Ammon's horn (tissue), 1 donor: ENCODE measurements at regions not wholly inside any gene's neighbourhood (a gene's known extent, or its start where the extent isn't known, plus 50 kb on each side); places are given as distances from the start of the nearest gene placed in this dataset.
"Not testable (repeated sequence)": the region's sequence is repeated elsewhere in the genome, so short reads cannot be mapped to it uniquely, and the experiment has no call there.

ENCODE experiments used
- DNase-seq: peaks from one replicate; pipeline ENCODE4 v3.0.0-alpha.2; 2016; ENCODE audit warnings: low spot score

DNA sequence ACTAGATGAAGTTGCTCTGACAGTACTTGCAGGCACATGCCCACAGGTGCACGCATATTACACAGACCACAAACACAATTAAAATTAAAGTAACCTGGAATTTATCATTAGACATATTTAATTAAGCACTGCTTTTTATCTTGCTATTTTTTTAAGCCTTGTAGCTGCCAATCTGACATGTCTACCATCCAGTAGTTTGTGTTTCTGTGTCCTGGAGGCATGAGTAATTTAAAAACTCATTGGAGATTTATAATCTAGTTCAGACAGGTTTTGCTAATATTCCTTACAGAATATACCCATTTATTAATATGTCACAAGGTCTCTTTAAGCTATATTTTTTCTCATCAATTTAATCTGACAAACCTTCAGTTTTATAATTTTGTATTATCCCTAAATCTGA lies 445.0 kb upstream of the KLF6 start:
- DNase-seq = no peak

DNA sequence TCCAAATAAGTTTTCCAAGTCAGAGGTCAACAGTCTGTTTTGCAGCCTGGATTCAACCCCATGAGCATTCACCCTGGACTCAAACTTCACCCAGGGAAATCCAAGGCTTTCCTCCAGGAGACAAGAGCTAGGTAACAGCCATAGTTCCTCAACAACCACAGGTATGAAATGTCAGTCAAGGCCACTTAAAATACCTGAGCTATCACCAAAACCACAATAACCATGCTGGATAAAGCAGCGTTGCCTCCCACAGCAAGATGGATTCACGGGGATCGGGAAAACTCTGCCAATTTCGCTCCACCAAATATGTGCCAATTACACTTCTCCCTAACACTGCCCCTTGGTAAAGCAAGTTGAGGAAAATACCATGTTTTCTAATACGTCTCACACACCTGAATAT lies 444.1 kb upstream of the KLF6 start:
- no peak for DNase-seq

DNA sequence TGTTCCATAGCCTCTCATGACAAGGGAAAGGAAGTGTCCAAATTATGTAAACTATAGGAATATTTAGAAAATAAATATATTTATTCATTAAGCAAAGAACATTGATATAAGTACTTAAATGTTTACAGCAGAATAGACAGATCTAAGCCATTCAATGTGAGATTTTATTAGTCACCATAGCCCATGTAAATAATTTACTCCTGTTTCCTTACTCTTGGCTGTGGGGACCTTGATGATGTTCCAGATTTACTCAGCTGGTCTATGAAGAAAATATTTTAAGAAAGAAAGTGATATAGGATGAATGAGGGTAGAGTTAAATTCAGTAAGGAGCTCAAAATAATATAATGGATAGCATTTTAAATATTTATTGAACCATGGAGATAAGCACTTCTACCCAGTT lies 442.6 kb upstream of the KLF6 start:
- no peak for DNase-seq

DNA sequence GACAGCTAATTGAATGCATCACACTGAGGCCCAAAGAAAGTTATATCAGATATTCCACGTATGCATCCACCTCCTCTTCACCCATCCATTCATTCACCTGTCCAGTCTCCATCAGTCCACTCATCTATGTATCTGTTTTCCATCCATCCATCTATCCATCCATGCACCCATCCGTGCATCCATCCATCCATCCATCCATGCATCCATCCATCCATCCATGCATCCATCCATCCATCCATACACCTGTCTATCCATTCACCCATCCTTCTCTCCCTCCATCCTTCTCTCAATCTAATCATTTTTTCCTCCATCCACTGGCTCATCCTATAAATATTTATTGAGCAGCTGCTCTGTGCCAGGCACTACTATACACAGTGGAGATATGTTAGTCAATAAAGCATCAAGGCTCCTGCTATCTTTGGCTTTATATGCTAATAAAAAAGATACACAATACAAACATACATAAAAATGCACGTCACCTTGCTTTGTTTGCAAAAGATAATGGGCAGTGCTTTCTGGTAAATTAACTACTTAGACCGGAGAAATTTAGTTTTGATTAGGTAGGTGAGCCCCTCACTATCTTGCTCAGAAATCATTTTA lies 442.0 kb upstream of the KLF6 start:
- no peak for DNase-seq

DNA sequence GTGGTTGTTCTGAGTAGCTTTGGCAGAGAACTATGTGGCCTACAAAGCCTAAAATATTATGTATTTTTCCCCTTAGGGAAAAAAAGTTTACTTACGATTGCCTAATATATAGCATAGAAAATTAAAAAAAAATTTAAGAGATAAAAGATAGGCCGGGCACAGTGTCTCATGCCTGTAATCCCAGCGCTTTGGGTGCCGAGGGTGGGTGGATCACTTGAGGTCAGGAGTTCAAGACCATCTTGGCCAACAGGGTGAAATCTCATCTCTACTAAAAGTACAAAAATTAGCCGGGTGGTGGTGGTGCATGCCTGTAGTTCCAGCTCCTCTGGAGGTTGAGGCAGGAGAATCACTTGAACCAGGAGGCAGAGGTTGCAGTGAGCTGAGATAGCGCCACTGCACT lies 439.2 kb upstream of the KLF6 start:
- DNase-seq = no peak

DNA sequence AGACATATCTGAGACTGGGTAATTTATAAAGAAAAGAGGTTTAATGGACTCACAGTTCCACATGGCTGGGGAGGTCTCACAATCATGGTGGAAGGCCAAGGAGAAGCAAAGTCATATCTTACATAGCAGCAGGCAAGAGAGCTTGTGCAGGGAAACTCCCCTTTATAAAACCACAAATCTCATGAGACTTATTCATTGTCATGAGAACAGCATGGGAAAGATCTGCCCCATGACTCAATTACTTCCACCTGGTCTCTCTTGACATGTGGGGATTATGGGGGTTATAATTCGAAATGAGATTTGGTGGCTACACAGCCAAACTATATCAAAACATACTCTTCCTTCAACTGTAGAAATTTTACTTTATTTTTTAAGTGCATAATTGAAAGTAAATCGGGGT lies 436.3 kb upstream of the KLF6 start:
- DNase-seq = not testable (repeated sequence)

DNA sequence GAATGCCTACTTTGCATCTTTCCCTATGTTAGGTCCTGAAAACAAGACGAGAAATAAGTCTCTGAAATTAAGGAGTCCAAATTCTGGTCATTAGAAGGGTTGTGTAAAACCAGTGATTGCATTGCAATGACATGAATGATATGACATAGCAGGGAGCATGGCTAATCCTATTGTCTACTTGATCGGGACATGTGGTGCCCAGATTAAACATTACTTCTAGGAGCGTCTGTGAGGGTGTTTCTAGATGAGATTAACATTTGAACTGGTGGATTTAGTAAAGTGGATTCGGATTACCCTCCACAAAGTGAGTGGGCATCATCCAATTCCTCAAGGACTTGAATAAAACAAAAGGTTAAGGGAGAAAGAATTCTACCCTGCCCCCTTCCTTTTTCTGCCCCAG lies 434.9 kb upstream of the KLF6 start:
- no peak for DNase-seq

DNA sequence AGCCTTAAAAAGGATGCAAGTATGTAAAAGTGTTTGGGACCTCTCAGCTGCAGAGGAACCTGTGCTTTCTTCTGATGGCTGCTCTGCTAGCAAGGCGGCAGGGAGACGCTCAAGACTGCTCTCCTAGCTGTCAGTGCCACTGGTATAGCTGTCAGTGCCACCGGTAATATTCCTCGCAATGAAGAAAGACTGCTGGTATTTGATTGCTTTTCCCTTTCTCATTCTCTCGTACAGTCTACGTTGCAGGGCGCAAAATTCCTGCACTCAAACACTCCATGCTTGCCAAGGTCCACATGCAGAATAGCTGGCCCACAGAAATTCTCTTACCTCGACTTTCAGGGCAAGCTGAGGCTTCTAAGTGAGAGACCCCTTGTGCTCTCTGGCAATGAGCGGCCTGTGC lies 432.6 kb upstream of the KLF6 start:
- DNase-seq = no peak

DNA sequence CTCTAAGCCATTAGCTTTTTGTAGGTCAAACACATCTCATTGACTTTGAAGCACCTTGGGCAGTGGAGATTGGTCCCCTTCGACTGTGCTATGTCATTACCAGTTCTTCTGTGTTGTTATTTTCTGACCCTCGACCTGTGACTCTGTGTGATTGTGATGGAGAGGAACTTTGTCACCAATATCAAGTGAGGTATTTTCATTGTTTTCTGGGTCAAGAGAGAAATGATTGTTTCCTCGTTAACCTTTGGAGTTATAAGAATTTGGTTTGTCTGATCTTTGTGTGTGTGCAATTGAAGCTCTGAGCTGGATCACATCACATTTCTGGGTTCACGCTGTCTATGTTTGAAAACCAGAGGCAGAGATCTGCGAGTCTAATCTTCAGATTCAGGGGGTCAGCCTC lies 432.2 kb upstream of the KLF6 start:
- DNase-seq = no peak

DNA sequence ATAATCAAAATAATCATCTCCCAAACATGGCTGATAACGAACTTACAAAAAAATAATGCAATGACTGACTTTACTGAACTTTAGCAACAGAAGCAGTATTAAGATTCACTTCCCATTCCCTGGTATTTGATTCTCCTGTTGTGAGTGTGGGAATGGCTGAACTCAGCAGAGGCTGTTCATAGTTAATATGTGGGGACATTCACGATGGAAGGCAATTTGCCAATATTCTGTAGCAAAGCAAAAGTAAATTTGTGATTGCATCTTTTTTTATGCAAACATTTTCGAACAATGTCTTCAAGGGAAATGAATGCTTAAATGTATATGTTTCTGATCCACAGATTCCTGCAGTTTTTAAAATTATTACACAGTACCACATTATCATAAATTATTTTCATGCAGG lies 431.7 kb upstream of the KLF6 start:
- DNase-seq = no peak

DNA sequence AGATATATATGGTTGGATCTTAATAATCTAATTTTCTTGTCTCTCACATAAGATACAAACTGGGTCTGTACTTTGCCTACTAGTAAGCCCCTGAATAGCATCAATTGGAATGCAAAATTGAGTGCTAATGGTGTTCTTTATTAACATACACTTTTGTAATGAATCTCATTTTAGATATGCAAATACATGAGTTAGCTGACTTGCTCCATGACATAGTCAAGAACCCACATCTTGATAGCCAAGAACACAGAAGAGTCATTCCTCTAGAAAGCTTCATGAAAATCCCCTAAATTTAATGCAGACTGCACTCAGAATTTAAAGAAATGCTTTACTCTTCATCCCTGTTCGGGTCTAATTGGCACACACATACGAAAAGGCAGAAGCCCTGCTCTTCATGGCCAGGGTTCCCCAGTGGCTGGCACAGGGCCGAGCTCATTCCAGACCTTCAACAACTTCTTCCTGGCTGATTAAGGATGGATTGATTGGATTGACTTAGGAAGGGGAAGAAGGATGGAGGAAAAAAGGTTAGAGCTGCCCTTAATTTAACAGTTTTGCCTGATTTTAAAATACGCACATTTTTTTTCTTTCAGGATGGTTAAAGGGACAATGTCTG lies 431.1 kb upstream of the KLF6 start:
- no peak for DNase-seq

DNA sequence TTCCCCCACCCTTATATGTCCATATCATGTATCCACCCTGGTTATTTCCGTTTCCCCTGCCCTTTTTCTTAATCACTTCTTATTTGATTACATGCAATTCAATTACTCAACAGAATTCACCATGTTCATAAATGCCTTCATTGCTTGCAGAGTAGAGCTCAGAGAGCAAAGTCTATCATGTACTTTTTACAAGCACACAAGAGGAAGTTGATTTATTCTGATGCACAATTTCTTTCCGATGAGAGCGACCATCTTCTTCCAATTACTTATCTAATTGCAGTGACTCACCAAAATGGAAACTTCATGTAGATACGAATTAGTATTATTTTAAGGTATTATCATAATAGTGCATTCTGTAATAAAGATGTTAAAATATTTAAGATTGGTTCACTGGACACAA lies 430.5 kb upstream of the KLF6 start:
- DNase-seq = no peak

DNA sequence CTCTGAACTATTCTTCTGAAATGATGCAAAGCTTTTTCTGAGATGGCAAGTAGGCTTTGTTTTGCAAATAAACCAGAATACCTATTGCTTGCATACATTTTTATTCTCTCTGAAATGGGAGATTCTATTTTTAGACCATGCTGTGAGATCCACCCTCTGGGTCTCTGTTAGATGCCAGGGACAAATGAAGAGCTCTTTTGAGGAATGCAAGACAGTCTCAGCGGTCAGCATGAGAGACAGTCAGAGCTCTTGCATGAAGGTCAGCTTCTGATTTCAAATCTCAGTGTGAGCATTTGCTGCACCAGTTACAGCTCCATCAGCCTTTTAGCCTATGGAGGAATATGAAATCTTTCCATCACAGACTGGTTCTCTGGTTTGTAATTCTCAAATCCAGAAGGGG lies 429.9 kb upstream of the KLF6 start:
- no peak for DNase-seq

DNA sequence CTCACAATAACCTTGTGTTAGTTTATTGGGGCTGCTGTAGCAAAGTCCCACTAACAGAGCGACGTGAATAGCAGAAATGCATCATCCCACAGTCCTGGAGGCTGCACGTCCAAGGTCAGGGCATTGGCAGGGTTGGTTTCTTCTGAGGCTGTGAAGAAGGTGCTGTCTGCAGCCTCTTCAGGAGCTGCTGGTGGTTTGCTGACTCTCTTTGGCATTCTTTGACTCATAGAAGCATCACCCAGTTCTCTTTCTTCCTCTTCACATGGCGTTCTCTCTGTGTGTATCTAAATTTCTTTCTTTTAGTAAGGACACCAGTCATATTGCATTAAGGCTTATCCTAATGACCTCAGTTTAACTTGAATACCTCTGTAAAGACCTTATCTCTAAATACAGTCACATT lies 428.4 kb upstream of the KLF6 start:
- DNase-seq = no peak

DNA sequence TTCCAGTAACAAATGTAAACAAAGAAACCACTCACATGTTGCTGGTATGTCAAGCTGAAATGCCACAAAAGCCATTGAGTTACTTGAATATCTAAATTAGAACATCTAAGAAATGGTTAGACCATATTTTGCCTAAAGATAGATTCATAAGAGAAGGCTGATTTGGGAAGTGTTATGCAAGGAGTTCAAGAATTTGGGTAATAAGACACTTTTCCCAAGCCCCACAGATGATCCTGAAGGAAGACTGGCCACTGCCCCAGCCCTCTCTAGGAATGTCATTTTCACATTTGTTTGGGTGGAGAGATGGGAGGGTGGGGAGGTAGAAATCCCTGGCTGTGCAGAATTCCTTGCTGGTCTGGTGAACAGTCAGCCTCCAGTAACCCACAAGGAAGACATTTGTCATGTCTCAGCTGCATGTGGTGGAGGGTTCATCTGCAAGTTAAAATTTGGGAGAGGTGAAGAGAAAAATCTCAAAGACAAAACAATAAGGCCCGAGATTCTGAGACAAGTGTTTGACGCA lies 427.2 kb upstream of the KLF6 start:
- DNase-seq = no peak

DNA sequence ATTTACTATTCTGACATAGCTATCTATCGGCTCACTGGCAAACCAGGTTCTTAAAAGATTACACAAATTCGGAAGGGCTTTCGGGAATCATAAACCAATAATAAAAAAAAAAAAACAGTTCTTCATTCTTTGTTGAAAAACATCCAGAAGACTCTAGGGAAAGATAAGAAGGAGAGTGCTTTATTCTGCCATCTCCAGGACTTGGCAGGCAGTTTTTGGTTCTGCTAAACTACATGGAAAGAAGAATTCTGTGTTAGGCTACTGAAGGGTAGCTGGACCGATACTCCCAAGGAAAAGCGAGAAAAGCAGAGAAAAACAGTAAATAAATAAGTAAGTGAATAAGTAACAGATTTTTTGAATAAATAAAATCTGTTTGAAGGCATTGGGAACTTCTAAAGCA lies 423.5 kb upstream of the KLF6 start:
- no peak for DNase-seq

DNA sequence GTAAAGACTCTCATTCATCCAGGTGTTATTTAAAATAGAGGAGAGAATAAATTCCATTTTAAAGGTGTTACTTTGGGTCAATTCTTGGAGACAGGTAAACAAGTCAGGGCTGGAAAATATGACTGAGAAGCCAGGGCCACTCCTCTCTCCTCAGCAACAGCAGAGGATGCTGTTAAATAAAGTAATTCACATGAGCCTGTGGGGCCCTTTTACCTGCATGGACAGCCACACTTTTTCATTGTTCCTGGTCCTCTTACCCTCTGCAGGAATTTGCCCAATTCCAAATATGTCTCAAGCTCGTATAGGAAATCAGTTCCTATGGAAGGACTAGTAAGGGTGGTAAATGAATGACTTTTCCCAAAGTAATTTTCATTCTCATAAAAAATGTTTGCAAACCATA lies 420.1 kb upstream of the KLF6 start:
- no peak for DNase-seq

DNA sequence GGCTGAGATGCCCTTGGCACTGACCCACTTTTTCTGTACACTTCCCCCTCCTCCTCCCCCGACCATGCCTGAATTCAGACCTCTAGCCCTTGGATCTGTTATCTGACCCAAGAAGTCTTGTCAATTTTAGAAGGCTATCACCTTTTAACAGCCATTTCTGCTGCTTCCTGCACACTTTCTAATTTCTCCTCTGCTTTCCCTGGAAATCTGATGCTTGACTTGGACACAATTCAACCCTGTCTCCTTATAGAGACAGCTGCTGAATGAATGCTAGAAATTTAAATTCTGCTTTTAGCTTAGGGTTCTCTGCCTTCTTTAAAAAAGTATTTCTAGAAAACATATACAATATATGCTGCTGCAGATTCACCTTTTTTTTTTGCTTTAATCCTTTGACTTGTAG lies 417.9 kb upstream of the KLF6 start:
- no peak for DNase-seq

DNA sequence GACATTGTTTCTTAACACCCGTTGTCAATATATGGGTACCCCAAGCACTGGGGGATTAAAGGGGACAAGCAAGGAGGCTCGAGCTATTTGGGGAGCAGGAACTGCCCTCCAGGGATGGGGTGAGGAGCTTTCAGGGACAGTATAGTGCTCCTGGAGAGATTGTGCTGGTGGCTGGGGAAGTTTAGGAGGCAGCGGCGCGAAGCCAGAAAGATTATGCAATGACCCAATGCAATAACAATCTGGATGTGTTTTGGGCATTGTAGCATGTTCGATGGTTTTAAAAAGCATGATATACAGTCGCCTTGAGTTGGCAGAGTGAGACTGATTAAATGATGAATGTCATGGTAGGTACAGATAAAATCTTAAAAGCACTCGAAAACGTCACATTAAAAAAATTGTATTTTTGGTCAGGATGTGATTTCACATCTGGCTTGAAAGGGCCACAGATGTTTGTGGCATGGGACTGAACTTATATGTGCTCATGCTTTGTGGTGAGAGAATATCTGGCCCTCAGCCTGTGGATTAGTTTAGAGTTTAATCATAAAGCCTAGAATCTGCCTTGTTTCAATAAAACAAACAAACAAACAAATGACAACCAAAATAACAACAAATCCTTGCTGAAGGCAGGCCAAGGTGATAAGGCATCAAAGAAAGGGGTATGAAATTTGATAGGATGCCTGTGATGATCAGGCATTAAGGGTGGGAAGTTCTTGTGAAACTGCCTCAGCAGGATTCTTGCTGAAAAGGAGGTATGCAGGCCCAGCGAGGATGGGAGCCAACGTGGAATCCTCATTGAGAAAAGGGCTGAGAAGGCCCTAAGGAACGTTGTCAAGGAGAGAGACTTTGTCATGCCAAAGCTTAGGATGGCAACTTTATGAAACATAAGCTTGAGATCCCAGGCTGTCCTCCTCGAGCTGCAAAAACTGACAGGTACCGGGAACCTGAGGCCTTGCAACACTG lies 417.1 kb upstream of the KLF6 start:
- DNase-seq = no peak

DNA sequence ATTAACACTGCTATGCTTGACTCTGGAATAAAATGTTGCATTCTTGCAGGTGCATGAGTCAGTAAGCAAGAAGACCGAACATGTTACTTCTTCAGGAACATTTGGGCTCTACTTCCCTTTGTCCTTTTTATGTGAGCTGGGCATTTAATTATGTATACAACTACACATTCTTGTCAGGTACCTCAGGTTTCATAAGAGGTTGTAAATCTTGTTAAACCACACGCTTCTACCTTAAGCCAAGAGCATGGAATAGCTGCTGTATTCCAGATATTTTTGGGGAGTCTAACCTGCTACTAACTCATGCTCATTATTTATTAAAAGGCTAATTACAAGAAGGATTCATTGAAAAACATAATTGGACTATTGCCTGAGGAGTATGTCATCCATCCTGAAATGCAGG lies 414.2 kb upstream of the KLF6 start:
- no peak for DNase-seq

DNA sequence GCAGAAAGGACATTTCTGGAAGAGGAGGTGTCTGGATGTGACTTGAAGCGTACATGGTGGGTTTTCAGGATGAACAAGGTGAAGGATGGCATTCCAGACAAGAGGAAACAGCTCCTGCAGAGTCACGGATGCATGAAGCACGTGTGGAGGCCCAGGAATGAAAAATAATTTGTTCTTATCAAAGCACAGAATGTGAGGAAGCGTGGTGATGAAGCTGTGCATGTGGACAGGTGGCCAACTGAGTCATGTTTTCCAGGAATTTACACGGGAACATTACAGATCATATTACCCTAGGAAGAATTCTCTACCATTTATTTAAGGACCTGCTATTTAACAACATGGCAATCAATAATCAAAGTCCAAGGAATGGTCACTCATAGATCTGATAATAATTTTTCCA lies 413.2 kb upstream of the KLF6 start:
- DNase-seq = no peak

DNA sequence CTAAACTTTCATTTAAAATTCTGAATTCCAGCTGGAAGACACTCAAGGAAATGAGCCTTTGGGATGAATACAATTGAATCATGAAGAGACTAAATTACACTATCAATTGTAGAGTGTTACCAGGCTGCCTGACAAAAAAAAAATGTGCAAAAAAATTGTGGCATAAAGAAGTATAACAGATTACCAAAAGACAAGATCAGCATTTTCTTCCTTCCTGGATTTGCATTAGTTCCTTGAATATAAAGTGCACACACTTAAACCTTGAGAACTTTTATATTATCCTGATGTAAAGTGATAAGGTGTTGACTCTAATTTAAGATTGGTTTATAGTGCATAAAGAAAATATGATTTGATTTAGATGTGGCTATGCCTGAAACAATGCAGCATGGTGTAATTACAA lies 412.7 kb upstream of the KLF6 start:
- DNase-seq = no peak

DNA sequence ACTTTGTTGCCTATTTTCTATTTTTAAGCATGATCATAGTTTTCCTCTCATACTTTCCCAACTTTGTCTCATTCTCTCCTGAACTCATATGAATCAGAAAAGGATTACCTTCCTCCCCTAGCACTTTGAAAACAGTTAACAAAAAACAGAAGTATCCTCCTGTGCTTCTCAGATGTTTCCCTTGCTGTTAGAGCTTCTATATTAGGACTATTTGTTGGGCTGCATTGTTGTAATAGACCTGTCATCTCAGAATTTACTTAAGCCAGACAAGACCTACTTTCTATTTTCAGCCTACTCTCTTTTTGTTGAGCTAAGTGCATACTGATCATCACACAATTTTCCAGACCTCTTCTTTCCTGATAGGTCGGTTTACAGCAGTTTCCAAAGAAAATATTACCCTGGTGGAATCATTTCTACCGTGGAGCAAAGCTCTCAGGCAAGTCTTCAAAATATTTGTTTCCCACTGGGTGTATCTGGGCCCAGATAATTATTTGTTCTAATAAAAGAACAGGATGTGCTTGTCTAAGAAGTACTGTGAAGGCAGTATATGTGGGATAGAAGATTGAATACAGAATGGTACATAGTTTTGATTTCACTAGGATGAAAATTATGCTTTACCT lies 411.9 kb upstream of the KLF6 start:
- no peak for DNase-seq
